ENCODE measurements at regions not wholly inside any gene's neighbourhood (a gene's known extent, or its start where the extent isn't known, plus 50 kb on each side); places are given as distances from the start of the nearest gene placed in this dataset.

- no peak for DNase-seq (ENCODE audit: low read depth, low spot score)
- TF ChIP-seq CTCF (IDR thresholded peaks at IDR 0.05; ENCODE audit: low read depth, low read length), result no peak
- Histone ChIP-seq H3K4me3 (ENCODE audit: low read depth, low read length) (no peak overlapping the region), H3K9me3 (ENCODE audit: control insufficient read depth, insufficient read depth, low read length) (no peaks in the 10 kb centered on the region), H3K27ac (ENCODE audit: low read depth, low read length) (no peak overlapping the region), H3K27me3 (ENCODE audit: control insufficient read depth, insufficient read depth, low read length) (no peaks in the 10 kb centered on the region)
- POLR2A ChIA-PET, result no interaction called here
- CTCF ChIA-PET, result no interaction called here
Observed at GRCh38 chr4:14520171-14520570, 482.1 kb upstream of the CPEB2 start.

- DNase-seq (ENCODE audit: low read depth, low spot score), result no peak
- Histone ChIP-seq H3K27me3 (ENCODE audit: control insufficient read depth, insufficient read depth, low read length) (no peaks in the 10 kb centered on the region), H3K4me3 (ENCODE audit: low read depth, low read length) (no peak overlapping the region), H3K9me3 (ENCODE audit: control insufficient read depth, insufficient read depth, low read length) (no peaks in the 10 kb centered on the region), H3K27ac (ENCODE audit: low read depth, low read length) (no peak overlapping the region)
- no peak for TF ChIP-seq CTCF (IDR thresholded peaks at IDR 0.05; ENCODE audit: low read depth, low read length)
- POLR2A ChIA-PET, result no interaction called here
- CTCF ChIA-PET, result no interaction called here
Observed at GRCh38 chr4:14524276-14524675, 478.0 kb upstream of the CPEB2 start.

GRCh38 chr4:14528918-14529317 is 473.4 kb upstream of the CPEB2 start:
- POLR2A ChIA-PET, result no interaction called here

GRCh38 chr4:14529653-14530052 is 472.6 kb upstream of the CPEB2 start:
- Histone ChIP-seq H3K9me3 (ENCODE audit: control insufficient read depth, insufficient read depth, low read length) (no peaks in the 10 kb centered on the region; the same call in 1 of the 2 replicates), H3K27ac (ENCODE audit: low read depth, low read length) (no peak overlapping the region), H3K4me3 (ENCODE audit: low read depth, low read length) (no peak overlapping the region), H3K27me3 (ENCODE audit: control insufficient read depth, insufficient read depth, low read length) (no peaks in the 10 kb centered on the region)
- ChIA-PET CTCF (no interaction called here), POLR2A (no interaction called here)
- no peak for DNase-seq (ENCODE audit: low read depth, low spot score)
- TF ChIP-seq CTCF (IDR thresholded peaks at IDR 0.05; ENCODE audit: low read depth, low read length), result no peak

More at GRCh38 chr4:14528918-14529317, 473.4 kb upstream of the CPEB2 start:
- Histone ChIP-seq H3K4me3 (ENCODE audit: low read depth, low read length) (no peak overlapping the region), H3K9me3 (ENCODE audit: control insufficient read depth, insufficient read depth, low read length) (no peaks in the 10 kb centered on the region; the same call in 1 of the 2 replicates), H3K27ac (ENCODE audit: low read depth, low read length) (no peak overlapping the region), H3K27me3 (ENCODE audit: control insufficient read depth, insufficient read depth, low read length) (no peaks in the 10 kb centered on the region)
- CTCF ChIA-PET, result no interaction called here
- DNase-seq (ENCODE audit: low read depth, low spot score), result no peak
- TF ChIP-seq CTCF (IDR thresholded peaks at IDR 0.05; ENCODE audit: low read depth, low read length), result no peak

- TF ChIP-seq CTCF (IDR thresholded peaks at IDR 0.05; ENCODE audit: low read depth, low read length), result no peak
- CTCF ChIA-PET, result no interaction called here
Observed at GRCh38 chr4:14532436-14532835, 469.8 kb upstream of the CPEB2 start.

More at GRCh38 chr4:14532436-14532835, 469.8 kb upstream of the CPEB2 start:
- Histone ChIP-seq H3K4me3 (ENCODE audit: low read depth, low read length) (no peak overlapping the region), H3K27me3 (ENCODE audit: control insufficient read depth, insufficient read depth, low read length) (no peaks in the 10 kb centered on the region), H3K27ac (ENCODE audit: low read depth, low read length) (no peak overlapping the region), H3K9me3 (ENCODE audit: control insufficient read depth, insufficient read depth, low read length) (no peaks in the 10 kb centered on the region; the same call in 1 of the 2 replicates)
- no peak for DNase-seq (ENCODE audit: low read depth, low spot score)
- POLR2A ChIA-PET, result no interaction called here
